IMR-90 (cell line): ENCODE measurements at regions not wholly inside any gene's neighbourhood (a gene's known extent, or its start where the extent isn't known, plus 50 kb on each side); places are given as distances from the start of the nearest gene placed in this dataset.

Source experiments
- ATAC-seq: fragments of 200-7000 bp; cut with Tn5 transposase; 2 replicates; pipeline ENCODE4 v1.9.1; 2020; ENCODE audit warnings: low read depth, mild to moderate bottlenecking, moderate library complexity
- BruUV-seq: library from RNA; stranded (reverse); fragments of 400-500 nt; replicated peaks from 2 replicates; lab custom pipeline; 2021; lab: Mats Ljungman, UMichigan
- CTCF ChIA-PET: fragments of 300-600 bp; formaldehyde crosslinking; extraction: SDS; loops from one replicate; lab custom pipeline; 2021; ENCODE audit warnings: antibody characterized with exemption; lab: Yijun Ruan, JAX
- POLR2A ChIA-PET: fragments of 300-600 bp; sonication (Branson Sonifier 250); formaldehyde crosslinking; loops from one replicate; lab custom pipeline; 2022; ENCODE audit warnings: antibody characterized with exemption; ENCODE audit not compliant: unreplicated experiment; lab: Charles Lee
- DNase-seq: peaks from one replicate; pipeline ENCODE4 v3.0.0; 2013
- H2AFZ ChIP-seq: replicated peaks from 2 replicates; pipeline ENCODE3; 2013; ENCODE audit warnings: low read length, mild to moderate bottlenecking; ENCODE audit not compliant: poor library complexity
- H2AK5ac ChIP-seq: 2 replicates; pipeline ENCODE4 v1.6.1; 2013; ENCODE audit warnings: low read depth, low read length, inconsistent platforms
- H2AK9ac ChIP-seq: replicated peaks from 2 replicates; pipeline ENCODE3; 2013; ENCODE audit warnings: mild to moderate bottlenecking, low read depth, low read length, moderate library complexity; ENCODE audit not compliant: poor library complexity
- H2BK120ac ChIP-seq: 2 replicates; pipeline ENCODE4 v1.6.1; 2013; ENCODE audit warnings: low read depth, low read length, inconsistent platforms
- H2BK15ac ChIP-seq: 3 replicates; pipeline ENCODE4 v1.6.1; 2013; ENCODE audit warnings: low read depth, low read length, inconsistent platforms
- H2BK20ac ChIP-seq: 2 replicates; pipeline ENCODE4 v1.6.1; 2013; ENCODE audit warnings: low read depth, mild to moderate bottlenecking, inconsistent platforms, low read length, moderate library complexity
- H2BK5ac ChIP-seq: 2 replicates; pipeline ENCODE4 v1.6.1; 2013; ENCODE audit warnings: mild to moderate bottlenecking, low read depth, low read length, inconsistent platforms; ENCODE audit not compliant: poor library complexity, severe bottlenecking
- H3K14ac ChIP-seq: replicated peaks from 2 replicates; pipeline ENCODE4 v1.6.1; 2013; ENCODE audit warnings: low read depth, low read length, inconsistent platforms
- H3K18ac ChIP-seq: 2 replicates; pipeline ENCODE4 v1.6.1; 2013; ENCODE audit warnings: low read depth, low read length, control low read depth
- H3K23ac ChIP-seq: 2 replicates; pipeline ENCODE4 v1.6.1; 2013; ENCODE audit warnings: low read depth, low read length, inconsistent platforms
- H3K27ac ChIP-seq: 2 replicates; pipeline ENCODE4 v1.5.1; 2013; ENCODE audit warnings: mild to moderate bottlenecking, control low read depth, low read length; ENCODE audit not compliant: insufficient read depth
- H3K27me3 ChIP-seq: 2 replicates; pipeline ENCODE4 v1.6.1; 2013; ENCODE audit warnings: low read length; ENCODE audit not compliant: control insufficient read depth, insufficient read depth
- H3K36me3 ChIP-seq: 2 replicates; pipeline ENCODE4 v1.6.1; 2013; ENCODE audit warnings: low read length, mixed read lengths; ENCODE audit not compliant: control insufficient read depth, insufficient read depth
- H3K4ac ChIP-seq: 2 replicates; pipeline ENCODE4 v1.6.1; 2013; ENCODE audit warnings: low read depth, low read length, inconsistent platforms
- H3K4me1 ChIP-seq: 2 replicates; pipeline ENCODE4 v1.6.1; 2013; ENCODE audit warnings: low read length, mixed read lengths; ENCODE audit not compliant: control insufficient read depth, insufficient read depth
- H3K4me2 ChIP-seq: 2 replicates; pipeline ENCODE4 v1.6.1; 2013; ENCODE audit warnings: low read depth, mild to moderate bottlenecking, control low read depth, low read length, moderate library complexity
- H3K4me3 ChIP-seq: 2 replicates; pipeline ENCODE4 v1.5.1; 2013; ENCODE audit warnings: low read depth, mild to moderate bottlenecking, control low read depth, low read length, moderate library complexity; ENCODE audit not compliant: insufficient read depth
- H3K56ac ChIP-seq: 2 replicates; pipeline ENCODE4 v1.6.1; 2013; ENCODE audit warnings: low read length, inconsistent platforms; ENCODE audit not compliant: insufficient read depth; ENCODE audit errors: extremely low read depth
- H3K79me1 ChIP-seq, 2 experiments: 2 replicates each; pipeline ENCODE4 v1.6.1; 2013; ENCODE audit warnings: low read length in 2 of 2, inconsistent platforms in 1 of 2, low read depth in 1 of 2
- H3K9ac ChIP-seq: 2 replicates; pipeline ENCODE4 v1.6.1; 2013; ENCODE audit warnings: low read depth, low read length, control low read depth
- H3K9me1 ChIP-seq: 2 replicates; pipeline ENCODE4 v1.6.1; 2013; ENCODE audit warnings: low read length, inconsistent platforms; ENCODE audit not compliant: insufficient read depth
- H3K9me3 ChIP-seq: 2 replicates; pipeline ENCODE4 v1.6.1; 2013; ENCODE audit warnings: low read length; ENCODE audit not compliant: control insufficient read depth, insufficient read depth
- H4K20me1 ChIP-seq: 2 replicates; pipeline ENCODE4 v1.6.1; 2013; ENCODE audit warnings: low read length, inconsistent platforms; ENCODE audit not compliant: insufficient read depth
- H4K5ac ChIP-seq: 2 replicates; pipeline ENCODE4 v1.6.1; 2013; ENCODE audit warnings: mild to moderate bottlenecking, low read depth, low read length, control low read depth
- H4K8ac ChIP-seq, 2 experiments: 2 replicates each; pipeline ENCODE4 v1.6.1; 2013; ENCODE audit warnings: low read depth in 2 of 2, low read length in 2 of 2, control low read depth in 1 of 2, inconsistent platforms in 1 of 2
- H4K91ac ChIP-seq: 2 replicates; pipeline ENCODE4 v1.6.1; 2013; ENCODE audit warnings: low read depth, low read length, inconsistent platforms; ENCODE audit not compliant: insufficient read depth
- BHLHE40 ChIP-seq: fragments of 150-350 bp; IDR thresholded peaks from 2 replicates; pipeline ENCODE4 v1.6.1; 2016; ENCODE audit warnings: mild to moderate bottlenecking, low read depth, low read length
- CEBPB ChIP-seq: IDR thresholded peaks from 2 replicates; pipeline ENCODE4 v1.6.1; 2012; ENCODE audit warnings: low read depth, low read length, improper control_type of control experiment
- MAFK ChIP-seq: IDR thresholded peaks from 2 replicates; pipeline ENCODE4 v1.6.1; 2012; ENCODE audit warnings: low read depth, low read length, improper control_type of control experiment
- MXI1 ChIP-seq: IDR thresholded peaks from 2 replicates; pipeline ENCODE4 v1.6.1; 2012; ENCODE audit warnings: low read depth, mild to moderate bottlenecking, low read length, moderate library complexity, borderline replicate concordance
- NFE2L2 ChIP-seq: fragments of 150-350 bp; IDR thresholded peaks from 2 replicates; pipeline ENCODE4 v1.6.1; 2016; ENCODE audit warnings: low read depth, mild to moderate bottlenecking, low read length
- RFX5 ChIP-seq: IDR thresholded peaks from 2 replicates; pipeline ENCODE4 v1.8.0; 2012; ENCODE audit warnings: low read depth, mild to moderate bottlenecking, low read length, moderate library complexity
- WGBS, 2 experiments: methylation state at CpG; one replicate each; pipeline versions ENCODE4 v1.1.5 to v1.1.7; 2013; ENCODE audit warnings: missing lambda C conversion rate in 2 of 2; ENCODE audit not compliant: insufficient read length in 1 of 2; ENCODE audit errors: extremely low coverage in 2 of 2; 5-methylcytosine and 5-hydroxymethylcytosine counted together
- dilution Hi-C: fragments of 300-500 bp; cut with HindIII; formaldehyde crosslinking; loops from one replicate; pipeline ENCODE4 v1.14.3; 2018; ENCODE audit warnings: low sequenced_read_pairs; ENCODE audit not compliant: unreplicated experiment
- in situ Hi-C: fragments of 300-500 bp; cut with MboI; formaldehyde crosslinking; loops from 3 replicates; pipeline ENCODE4 v1.14.3; 2019; ENCODE audit warnings: low sequenced_read_pairs, inconsistent platforms, mixed read lengths
- intact Hi-C: fragments of 100-400 bp; cut with micrococcal nuclease; formaldehyde crosslinking; loops from 2 replicates; pipeline ENCODE4 v1.10.0; 2022
- TF ChIP-seq, protein P1 (sequence below): fragments of 150-350 bp; IDR thresholded peaks from 2 replicates; pipeline ENCODE4 v1.6.1; 2017; ENCODE audit warnings: mild to moderate bottlenecking, antibody characterized with exemption, low read length, low read depth
- TF ChIP-seq, protein P2 (sequence below): conservative IDR thresholded peaks from 2 replicates; pipeline ENCODE4 v1.5.1; 2012; ENCODE audit warnings: mild to moderate bottlenecking, low read depth, low read length, improper control_type of control experiment

DNA sequence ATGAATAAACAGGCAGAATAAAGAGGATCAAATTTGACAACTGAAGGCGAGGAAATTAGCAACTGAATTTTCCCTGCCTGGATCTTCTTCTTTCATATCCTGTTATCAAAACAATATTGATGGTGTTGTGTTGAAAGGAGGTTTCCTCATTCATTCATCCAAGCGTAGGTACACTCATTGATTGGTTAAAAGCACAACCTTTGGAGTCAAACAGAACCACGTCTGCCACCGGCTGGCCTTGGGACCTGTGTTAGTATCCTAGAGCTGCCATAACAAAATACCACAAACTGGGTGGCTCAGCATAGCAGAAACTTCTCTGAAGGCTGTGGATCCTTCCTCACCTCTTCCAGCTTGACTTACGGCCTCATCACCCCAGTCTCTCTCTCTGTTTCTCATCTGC is 268.6 kb upstream of the PWP1 start:
- in situ Hi-C loops: loop anchor here (10.0 kb wide), 1 partner anchor 188 kb away; no protein-coding TSS in a partner anchor
- no peak overlapping the region for H3K27ac ChIP-seq
- H4K5ac ChIP-seq: no peak overlapping the region
- dilution Hi-C loops: no loop called here
- H3K4me1 ChIP-seq: peaks cover 11% of the 10 kb centered on the region
- H2BK5ac ChIP-seq: no peak overlapping the region
- no peak overlapping the region for H2AK9ac ChIP-seq
- H3K9me3 ChIP-seq: no peaks in the 10 kb centered on the region
- no peak overlapping the region for H2AFZ ChIP-seq
- no TSS peak for BruUV-seq
- H3K4me2 ChIP-seq: no peak overlapping the region
- H2BK15ac ChIP-seq: no peak overlapping the region
- no peak overlapping the region for H3K56ac ChIP-seq
- no peak for TF ChIP-seq BHLHE40
- TF ChIP-seq, protein P1, sequence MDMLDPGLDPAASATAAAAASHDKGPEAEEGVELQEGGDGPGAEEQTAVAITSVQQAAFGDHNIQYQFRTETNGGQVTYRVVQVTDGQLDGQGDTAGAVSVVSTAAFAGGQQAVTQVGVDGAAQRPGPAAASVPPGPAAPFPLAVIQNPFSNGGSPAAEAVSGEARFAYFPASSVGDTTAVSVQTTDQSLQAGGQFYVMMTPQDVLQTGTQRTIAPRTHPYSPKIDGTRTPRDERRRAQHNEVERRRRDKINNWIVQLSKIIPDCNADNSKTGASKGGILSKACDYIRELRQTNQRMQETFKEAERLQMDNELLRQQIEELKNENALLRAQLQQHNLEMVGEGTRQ: no peak
- no peak for TF ChIP-seq CEBPB
- TF ChIP-seq MXI1: no peak
- TF ChIP-seq, protein P2, sequence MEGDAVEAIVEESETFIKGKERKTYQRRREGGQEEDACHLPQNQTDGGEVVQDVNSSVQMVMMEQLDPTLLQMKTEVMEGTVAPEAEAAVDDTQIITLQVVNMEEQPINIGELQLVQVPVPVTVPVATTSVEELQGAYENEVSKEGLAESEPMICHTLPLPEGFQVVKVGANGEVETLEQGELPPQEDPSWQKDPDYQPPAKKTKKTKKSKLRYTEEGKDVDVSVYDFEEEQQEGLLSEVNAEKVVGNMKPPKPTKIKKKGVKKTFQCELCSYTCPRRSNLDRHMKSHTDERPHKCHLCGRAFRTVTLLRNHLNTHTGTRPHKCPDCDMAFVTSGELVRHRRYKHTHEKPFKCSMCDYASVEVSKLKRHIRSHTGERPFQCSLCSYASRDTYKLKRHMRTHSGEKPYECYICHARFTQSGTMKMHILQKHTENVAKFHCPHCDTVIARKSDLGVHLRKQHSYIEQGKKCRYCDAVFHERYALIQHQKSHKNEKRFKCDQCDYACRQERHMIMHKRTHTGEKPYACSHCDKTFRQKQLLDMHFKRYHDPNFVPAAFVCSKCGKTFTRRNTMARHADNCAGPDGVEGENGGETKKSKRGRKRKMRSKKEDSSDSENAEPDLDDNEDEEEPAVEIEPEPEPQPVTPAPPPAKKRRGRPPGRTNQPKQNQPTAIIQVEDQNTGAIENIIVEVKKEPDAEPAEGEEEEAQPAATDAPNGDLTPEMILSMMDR: no peak
- TF ChIP-seq RFX5: no peak
- TF ChIP-seq NFE2L2: no peak
- TF ChIP-seq MAFK: no peak
- ChIA-PET POLR2A (no interaction called here), CTCF (no interaction called here)
- no peak overlapping the region for H3K4me3 ChIP-seq
- no peaks in the 10 kb centered on the region for H3K79me1 ChIP-seq
- no peaks in the 10 kb centered on the region for H4K20me1 ChIP-seq
- no peaks in the 10 kb centered on the region for H3K36me3 ChIP-seq
- WGBS, 2 experiments: no CpG with 5 or more reads among the region's 5 CpGs
- H2BK120ac ChIP-seq: no peak overlapping the region
- intact Hi-C loops: no loop called here
- no peak overlapping the region; the same call in 1 of the 2 replicates for H2AK5ac ChIP-seq
- no peak for DNase-seq
- H4K8ac ChIP-seq: no peak overlapping the region
- H3K23ac ChIP-seq: no peak overlapping the region
- no peak overlapping the region for H3K9ac ChIP-seq
- no peak overlapping the region for H2BK20ac ChIP-seq
- H3K4ac ChIP-seq: no peak overlapping the region
- H4K91ac ChIP-seq: no peak overlapping the region
- no peak overlapping the region for H3K14ac ChIP-seq
- H3K9me1 ChIP-seq: peaks cover 11% of the 10 kb centered on the region
- H3K18ac ChIP-seq: no peak overlapping the region
- ATAC-seq: no peak
- H3K27me3 ChIP-seq: no peaks in the 10 kb centered on the region
